ENCODE measurements at regions not wholly inside any gene's neighbourhood (a gene's known extent, or its start where the extent isn't known, plus 50 kb on each side); places are given as distances from the start of the nearest gene placed in this dataset.

- H3K27ac ChIP-seq, result no peak overlapping the region
- no peak for TF ChIP-seq CTCF (IDR thresholded peaks at IDR 0.05)
- no peak for DNase-seq (ENCODE audit: low spot score)
- no peaks in the 10 kb centered on the region for H3K9me3 ChIP-seq
- no peaks in the 10 kb centered on the region for H3K36me3 ChIP-seq
- peaks cover 0 to 6% of the 10 kb centered on the region in 2 donors for H3K4me1 ChIP-seq
- no peak overlapping the region for H3K4me3 ChIP-seq
- H3K27me3 ChIP-seq, result no peaks in the 10 kb centered on the region
Measured at GRCh38 chr5:124074500-124074899, 562.5 kb downstream of the CSNK1G3 start.

- DNase-seq (ENCODE audit: low spot score), result no peak
- no peak overlapping the region for H3K4me3 ChIP-seq
- H3K27ac ChIP-seq, result no peak overlapping the region
- H3K4me1 ChIP-seq, result peaks cover 0 to 6% of the 10 kb centered on the region in 2 donors
- H3K36me3 ChIP-seq, result no peaks in the 10 kb centered on the region
- TF ChIP-seq CTCF (IDR thresholded peaks at IDR 0.05), result no peak
- no peaks in the 10 kb centered on the region for H3K9me3 ChIP-seq
- H3K27me3 ChIP-seq, result no peaks in the 10 kb centered on the region
Measured at GRCh38 chr5:124072570-124072969, 560.6 kb downstream of the CSNK1G3 start.

- Histone ChIP-seq H3K9me3 (no peaks in the 10 kb centered on the region), H3K36me3 (no peaks in the 10 kb centered on the region), H3K4me3 (no peak overlapping the region), H3K4me1 (peaks cover 0 to 6% of the 10 kb centered on the region in 2 donors), H3K27me3 (no peaks in the 10 kb centered on the region), H3K27ac (no peak overlapping the region)
- DNase-seq (ENCODE audit: low spot score), result no peak
- no peak for TF ChIP-seq CTCF (IDR thresholded peaks at IDR 0.05)
Measured at GRCh38 chr5:124071039-124071438, 559.1 kb downstream of the CSNK1G3 start.

GRCh38 chr5:124065508-124065907, 553.5 kb downstream of the CSNK1G3 start:
- no peaks in the 10 kb centered on the region for H3K9me3 ChIP-seq
- H3K36me3 ChIP-seq, result no peaks in the 10 kb centered on the region
- H3K4me1 ChIP-seq, result peaks cover 0 to under 1% of the 10 kb centered on the region in 2 donors
- no peak for TF ChIP-seq CTCF (IDR thresholded peaks at IDR 0.05)
- H3K27ac ChIP-seq, result no peak overlapping the region
- no peak overlapping the region for H3K4me3 ChIP-seq
- no peaks in the 10 kb centered on the region for H3K27me3 ChIP-seq
- DNase-seq (ENCODE audit: low spot score), result no peak

GRCh38 chr5:124064956-124065355, 553.0 kb downstream of the CSNK1G3 start:
- TF ChIP-seq CTCF (IDR thresholded peaks at IDR 0.05), result no peak
- Histone ChIP-seq H3K4me3 (no peak overlapping the region), H3K36me3 (no peaks in the 10 kb centered on the region), H3K27me3 (no peaks in the 10 kb centered on the region), H3K9me3 (no peaks in the 10 kb centered on the region), H3K27ac (no peak overlapping the region), H3K4me1 (no peaks in the 10 kb centered on the region)
- DNase-seq (ENCODE audit: low spot score), result no peak

GRCh38 chr5:124061663-124062062, 549.7 kb downstream of the CSNK1G3 start:
- H3K36me3 ChIP-seq, result no peaks in the 10 kb centered on the region
- no peak overlapping the region for H3K4me3 ChIP-seq
- H3K4me1 ChIP-seq, result peaks cover 0 to 16% of the 10 kb centered on the region in 2 donors
- no peak overlapping the region for H3K27ac ChIP-seq
- no peaks in the 10 kb centered on the region for H3K9me3 ChIP-seq
- DNase-seq (ENCODE audit: low spot score), result no peak
- no peaks in the 10 kb centered on the region for H3K27me3 ChIP-seq
- no peak for TF ChIP-seq CTCF (IDR thresholded peaks at IDR 0.05)
